IMR-90 (cell line): ENCODE measurements at regions not wholly inside any gene's neighbourhood (a gene's known extent, or its start where the extent isn't known, plus 50 kb on each side); places are given as distances from the start of the nearest gene placed in this dataset.

Experiments used
- ATAC-seq: fragments of 200-7000 bp; cut with Tn5 transposase; 2 replicates; pipeline ENCODE4 v1.9.1; 2020; ENCODE audit warnings: low read depth, mild to moderate bottlenecking, moderate library complexity
- BruUV-seq: library from RNA; stranded (reverse); fragments of 400-500 nt; replicated peaks from 2 replicates; lab custom pipeline; 2021; lab: Mats Ljungman, UMichigan
- CTCF ChIA-PET: fragments of 300-600 bp; formaldehyde crosslinking; extraction: SDS; loops from one replicate; lab custom pipeline; 2021; ENCODE audit warnings: antibody characterized with exemption; lab: Yijun Ruan, JAX
- POLR2A ChIA-PET: fragments of 300-600 bp; sonication (Branson Sonifier 250); formaldehyde crosslinking; loops from one replicate; lab custom pipeline; 2022; ENCODE audit warnings: antibody characterized with exemption; ENCODE audit not compliant: unreplicated experiment; lab: Charles Lee
- DNase-seq: peaks from one replicate; pipeline ENCODE4 v3.0.0; 2013
- H2AFZ ChIP-seq: replicated peaks from 2 replicates; pipeline ENCODE3; 2013; ENCODE audit warnings: low read length, mild to moderate bottlenecking; ENCODE audit not compliant: poor library complexity
- H2AK5ac ChIP-seq: 2 replicates; pipeline ENCODE4 v1.6.1; 2013; ENCODE audit warnings: low read depth, low read length, inconsistent platforms
- H2AK9ac ChIP-seq: replicated peaks from 2 replicates; pipeline ENCODE3; 2013; ENCODE audit warnings: mild to moderate bottlenecking, low read depth, low read length, moderate library complexity; ENCODE audit not compliant: poor library complexity
- H2BK120ac ChIP-seq: 2 replicates; pipeline ENCODE4 v1.6.1; 2013; ENCODE audit warnings: low read depth, low read length, inconsistent platforms
- H2BK15ac ChIP-seq: 3 replicates; pipeline ENCODE4 v1.6.1; 2013; ENCODE audit warnings: low read depth, low read length, inconsistent platforms
- H2BK20ac ChIP-seq: 2 replicates; pipeline ENCODE4 v1.6.1; 2013; ENCODE audit warnings: low read depth, mild to moderate bottlenecking, inconsistent platforms, low read length, moderate library complexity
- H2BK5ac ChIP-seq: 2 replicates; pipeline ENCODE4 v1.6.1; 2013; ENCODE audit warnings: mild to moderate bottlenecking, low read depth, low read length, inconsistent platforms; ENCODE audit not compliant: poor library complexity, severe bottlenecking
- H3K14ac ChIP-seq: replicated peaks from 2 replicates; pipeline ENCODE4 v1.6.1; 2013; ENCODE audit warnings: low read depth, low read length, inconsistent platforms
- H3K18ac ChIP-seq: 2 replicates; pipeline ENCODE4 v1.6.1; 2013; ENCODE audit warnings: low read depth, low read length, control low read depth
- H3K23ac ChIP-seq: 2 replicates; pipeline ENCODE4 v1.6.1; 2013; ENCODE audit warnings: low read depth, low read length, inconsistent platforms
- H3K27ac ChIP-seq: 2 replicates; pipeline ENCODE4 v1.5.1; 2013; ENCODE audit warnings: mild to moderate bottlenecking, control low read depth, low read length; ENCODE audit not compliant: insufficient read depth
- H3K27me3 ChIP-seq: 2 replicates; pipeline ENCODE4 v1.6.1; 2013; ENCODE audit warnings: low read length; ENCODE audit not compliant: control insufficient read depth, insufficient read depth
- H3K36me3 ChIP-seq: 2 replicates; pipeline ENCODE4 v1.6.1; 2013; ENCODE audit warnings: low read length, mixed read lengths; ENCODE audit not compliant: control insufficient read depth, insufficient read depth
- H3K4ac ChIP-seq: 2 replicates; pipeline ENCODE4 v1.6.1; 2013; ENCODE audit warnings: low read depth, low read length, inconsistent platforms
- H3K4me1 ChIP-seq: 2 replicates; pipeline ENCODE4 v1.6.1; 2013; ENCODE audit warnings: low read length, mixed read lengths; ENCODE audit not compliant: control insufficient read depth, insufficient read depth
- H3K4me2 ChIP-seq: 2 replicates; pipeline ENCODE4 v1.6.1; 2013; ENCODE audit warnings: low read depth, mild to moderate bottlenecking, control low read depth, low read length, moderate library complexity
- H3K4me3 ChIP-seq: 2 replicates; pipeline ENCODE4 v1.5.1; 2013; ENCODE audit warnings: low read depth, mild to moderate bottlenecking, control low read depth, low read length, moderate library complexity; ENCODE audit not compliant: insufficient read depth
- H3K56ac ChIP-seq: 2 replicates; pipeline ENCODE4 v1.6.1; 2013; ENCODE audit warnings: low read length, inconsistent platforms; ENCODE audit not compliant: insufficient read depth; ENCODE audit errors: extremely low read depth
- H3K79me1 ChIP-seq, 2 experiments: 2 replicates each; pipeline ENCODE4 v1.6.1; 2013; ENCODE audit warnings: low read length in 2 of 2, inconsistent platforms in 1 of 2, low read depth in 1 of 2
- H3K9ac ChIP-seq: 2 replicates; pipeline ENCODE4 v1.6.1; 2013; ENCODE audit warnings: low read depth, low read length, control low read depth
- H3K9me1 ChIP-seq: 2 replicates; pipeline ENCODE4 v1.6.1; 2013; ENCODE audit warnings: low read length, inconsistent platforms; ENCODE audit not compliant: insufficient read depth
- H3K9me3 ChIP-seq: 2 replicates; pipeline ENCODE4 v1.6.1; 2013; ENCODE audit warnings: low read length; ENCODE audit not compliant: control insufficient read depth, insufficient read depth
- H4K20me1 ChIP-seq: 2 replicates; pipeline ENCODE4 v1.6.1; 2013; ENCODE audit warnings: low read length, inconsistent platforms; ENCODE audit not compliant: insufficient read depth
- H4K5ac ChIP-seq: 2 replicates; pipeline ENCODE4 v1.6.1; 2013; ENCODE audit warnings: mild to moderate bottlenecking, low read depth, low read length, control low read depth
- H4K8ac ChIP-seq, 2 experiments: 2 replicates each; pipeline ENCODE4 v1.6.1; 2013; ENCODE audit warnings: low read depth in 2 of 2, low read length in 2 of 2, control low read depth in 1 of 2, inconsistent platforms in 1 of 2
- H4K91ac ChIP-seq: 2 replicates; pipeline ENCODE4 v1.6.1; 2013; ENCODE audit warnings: low read depth, low read length, inconsistent platforms; ENCODE audit not compliant: insufficient read depth
- FOS ChIP-seq: fragments of 150-350 bp; IDR thresholded peaks from 2 replicates; pipeline ENCODE4 v1.6.1; 2016; ENCODE audit warnings: low read depth, low read length
- MAFK ChIP-seq: IDR thresholded peaks from 2 replicates; pipeline ENCODE4 v1.6.1; 2012; ENCODE audit warnings: low read depth, low read length, improper control_type of control experiment
- NFE2L2 ChIP-seq: fragments of 150-350 bp; IDR thresholded peaks from 2 replicates; pipeline ENCODE4 v1.6.1; 2016; ENCODE audit warnings: low read depth, mild to moderate bottlenecking, low read length
- RAD21 ChIP-seq: IDR thresholded peaks from 2 replicates; pipeline ENCODE4 v1.6.1; 2012; ENCODE audit warnings: low read length, improper control_type of control experiment
- WGBS, 2 experiments: methylation state at CpG; one replicate each; pipeline versions ENCODE4 v1.1.5 to v1.1.7; 2013; ENCODE audit warnings: missing lambda C conversion rate in 2 of 2; ENCODE audit not compliant: insufficient read length in 1 of 2; ENCODE audit errors: extremely low coverage in 2 of 2; 5-methylcytosine and 5-hydroxymethylcytosine counted together
- dilution Hi-C: fragments of 300-500 bp; cut with HindIII; formaldehyde crosslinking; loops from one replicate; pipeline ENCODE4 v1.14.3; 2018; ENCODE audit warnings: low sequenced_read_pairs; ENCODE audit not compliant: unreplicated experiment
- in situ Hi-C: fragments of 300-500 bp; cut with MboI; formaldehyde crosslinking; loops from 3 replicates; pipeline ENCODE4 v1.14.3; 2019; ENCODE audit warnings: low sequenced_read_pairs, inconsistent platforms, mixed read lengths
- intact Hi-C: fragments of 100-400 bp; cut with micrococcal nuclease; formaldehyde crosslinking; loops from 2 replicates; pipeline ENCODE4 v1.10.0; 2022
- TF ChIP-seq, protein P1 (sequence below): fragments of 150-350 bp; IDR thresholded peaks from 2 replicates; pipeline ENCODE4 v1.6.1; 2016; ENCODE audit warnings: low read depth, mild to moderate bottlenecking, low read length, moderate library complexity, borderline replicate concordance
- TF ChIP-seq, protein P2 (sequence below): conservative IDR thresholded peaks from 2 replicates; pipeline ENCODE4 v1.5.1; 2012; ENCODE audit warnings: mild to moderate bottlenecking, low read depth, low read length, improper control_type of control experiment
- TF ChIP-seq, protein P3 (sequence below): fragments of 150-350 bp; IDR thresholded peaks from 2 replicates; pipeline ENCODE4 v1.6.1; 2017; ENCODE audit warnings: mild to moderate bottlenecking, antibody characterized with exemption, low read length, low read depth

DNA sequence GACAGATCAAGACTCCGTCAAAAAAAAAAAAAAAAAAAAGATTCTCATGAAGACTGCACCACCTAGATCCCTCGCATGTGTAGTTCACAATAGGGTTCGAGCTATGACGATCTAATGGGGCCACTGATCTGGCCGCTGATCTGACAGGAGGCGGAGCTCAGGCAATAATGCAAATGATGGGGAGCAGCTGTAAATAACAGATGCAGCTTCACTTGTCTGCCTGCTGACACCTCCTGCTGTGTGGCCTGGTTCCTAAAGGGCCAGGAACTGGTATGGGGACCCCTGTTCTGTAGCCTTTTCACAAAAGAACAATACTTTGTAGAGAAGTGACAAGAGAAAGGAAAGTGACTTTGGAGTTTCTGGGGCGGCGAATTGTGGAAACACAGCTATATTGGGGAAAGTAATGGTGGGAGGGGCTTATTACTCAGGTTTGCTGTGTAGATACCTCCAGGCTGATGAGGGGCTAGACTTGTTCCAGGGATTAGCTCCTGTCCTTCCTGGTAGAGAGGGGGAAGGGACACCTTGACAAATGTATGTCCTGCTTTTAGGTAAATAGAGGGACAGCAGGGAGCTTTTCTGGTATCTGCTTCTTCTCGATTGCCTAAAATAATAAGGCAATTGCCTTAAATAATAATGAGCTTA lies 57.1 kb downstream of the HAPSTR1 start:
- H3K27me3 ChIP-seq, result no peaks in the 10 kb centered on the region
- H3K14ac ChIP-seq, result no peak overlapping the region
- no peak for DNase-seq
- no peak overlapping the region for H2BK20ac ChIP-seq
- no peak overlapping the region for H3K56ac ChIP-seq
- H2AK9ac ChIP-seq, result no peak overlapping the region
- no peaks in the 10 kb centered on the region for H3K9me3 ChIP-seq
- peaks cover 6% of the 10 kb centered on the region; the same call in 1 of the 2 replicates for H3K4me1 ChIP-seq
- dilution Hi-C loops (no loop called here), in situ Hi-C loops (loop anchor here (25.0 kb wide), 2 partner anchors 486 to 586 kb away; partner anchors contain the start of gene ABAT), intact Hi-C loops (no loop called here)
- no peak overlapping the region for H3K9ac ChIP-seq
- no peaks in the 10 kb centered on the region for H4K20me1 ChIP-seq
- no peaks in the 10 kb centered on the region; the same call in none of the 2 replicates for H3K9me1 ChIP-seq
- H3K4ac ChIP-seq, result no peak overlapping the region
- H3K27ac ChIP-seq, result no peak overlapping the region
- H2BK120ac ChIP-seq, result no peak overlapping the region
- H3K79me1 ChIP-seq, result no peaks in the 10 kb centered on the region; a peak in 1 of 4 replicates
- no peak overlapping the region for H3K4me2 ChIP-seq
- no peaks in the 10 kb centered on the region for H3K36me3 ChIP-seq
- no TSS peak for BruUV-seq
- ATAC-seq, result no peak
- ChIA-PET CTCF (interaction anchor here (1.4 kb wide), 1 partner anchor 10 kb away, joined by 4 read pairs; no protein-coding TSS in a partner anchor), POLR2A (no interaction called here)
- H2AK5ac ChIP-seq, result no peak overlapping the region; the same call in 1 of the 2 replicates
- no peak overlapping the region for H3K18ac ChIP-seq
- no peak overlapping the region for H4K5ac ChIP-seq
- H4K91ac ChIP-seq, result no peak overlapping the region
- 74% methylated on average over 7 of the region's 9 CpGs; no CpG with 5 or more reads in 1 of the 2 experiments for WGBS, 2 experiments
- H2BK15ac ChIP-seq, result no peak overlapping the region
- no peak overlapping the region for H3K4me3 ChIP-seq
- H2BK5ac ChIP-seq, result no peak overlapping the region
- TF ChIP-seq, protein P1, sequence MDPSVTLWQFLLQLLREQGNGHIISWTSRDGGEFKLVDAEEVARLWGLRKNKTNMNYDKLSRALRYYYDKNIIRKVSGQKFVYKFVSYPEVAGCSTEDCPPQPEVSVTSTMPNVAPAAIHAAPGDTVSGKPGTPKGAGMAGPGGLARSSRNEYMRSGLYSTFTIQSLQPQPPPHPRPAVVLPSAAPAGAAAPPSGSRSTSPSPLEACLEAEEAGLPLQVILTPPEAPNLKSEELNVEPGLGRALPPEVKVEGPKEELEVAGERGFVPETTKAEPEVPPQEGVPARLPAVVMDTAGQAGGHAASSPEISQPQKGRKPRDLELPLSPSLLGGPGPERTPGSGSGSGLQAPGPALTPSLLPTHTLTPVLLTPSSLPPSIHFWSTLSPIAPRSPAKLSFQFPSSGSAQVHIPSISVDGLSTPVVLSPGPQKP, result no peak
- TF ChIP-seq, protein P2, sequence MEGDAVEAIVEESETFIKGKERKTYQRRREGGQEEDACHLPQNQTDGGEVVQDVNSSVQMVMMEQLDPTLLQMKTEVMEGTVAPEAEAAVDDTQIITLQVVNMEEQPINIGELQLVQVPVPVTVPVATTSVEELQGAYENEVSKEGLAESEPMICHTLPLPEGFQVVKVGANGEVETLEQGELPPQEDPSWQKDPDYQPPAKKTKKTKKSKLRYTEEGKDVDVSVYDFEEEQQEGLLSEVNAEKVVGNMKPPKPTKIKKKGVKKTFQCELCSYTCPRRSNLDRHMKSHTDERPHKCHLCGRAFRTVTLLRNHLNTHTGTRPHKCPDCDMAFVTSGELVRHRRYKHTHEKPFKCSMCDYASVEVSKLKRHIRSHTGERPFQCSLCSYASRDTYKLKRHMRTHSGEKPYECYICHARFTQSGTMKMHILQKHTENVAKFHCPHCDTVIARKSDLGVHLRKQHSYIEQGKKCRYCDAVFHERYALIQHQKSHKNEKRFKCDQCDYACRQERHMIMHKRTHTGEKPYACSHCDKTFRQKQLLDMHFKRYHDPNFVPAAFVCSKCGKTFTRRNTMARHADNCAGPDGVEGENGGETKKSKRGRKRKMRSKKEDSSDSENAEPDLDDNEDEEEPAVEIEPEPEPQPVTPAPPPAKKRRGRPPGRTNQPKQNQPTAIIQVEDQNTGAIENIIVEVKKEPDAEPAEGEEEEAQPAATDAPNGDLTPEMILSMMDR, result no peak
- TF ChIP-seq RAD21 (no peak), MAFK (no peak), NFE2L2 (no peak), FOS (no peak)
- TF ChIP-seq, protein P3, sequence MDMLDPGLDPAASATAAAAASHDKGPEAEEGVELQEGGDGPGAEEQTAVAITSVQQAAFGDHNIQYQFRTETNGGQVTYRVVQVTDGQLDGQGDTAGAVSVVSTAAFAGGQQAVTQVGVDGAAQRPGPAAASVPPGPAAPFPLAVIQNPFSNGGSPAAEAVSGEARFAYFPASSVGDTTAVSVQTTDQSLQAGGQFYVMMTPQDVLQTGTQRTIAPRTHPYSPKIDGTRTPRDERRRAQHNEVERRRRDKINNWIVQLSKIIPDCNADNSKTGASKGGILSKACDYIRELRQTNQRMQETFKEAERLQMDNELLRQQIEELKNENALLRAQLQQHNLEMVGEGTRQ, result no peak
- no peak overlapping the region for H3K23ac ChIP-seq
- no peak overlapping the region for H4K8ac ChIP-seq
- H2AFZ ChIP-seq, result no peak overlapping the region
